HG03280 (cell line): ENCODE measurements at regions not wholly inside any gene's neighbourhood (a gene's known extent, or its start where the extent isn't known, plus 50 kb on each side); places are given as distances from the start of the nearest gene placed in this dataset.

Experiments
- ATAC-seq: cut with Tn5 transposase; IDR thresholded peaks from one replicate; pipeline ENCODE4 v1.9.1; 2021; ENCODE audit warnings: mild to moderate bottlenecking, moderate library complexity; ENCODE audit not compliant: unreplicated experiment

- no peak for ATAC-seq
These were observed 289.9 kb upstream of the MMS22L start for GRCh38 chr6:97572943-97573342.

GRCh38 chr6:97586344-97586743 lies 303.3 kb upstream of the MMS22L start:
- no peak for ATAC-seq

DNA sequence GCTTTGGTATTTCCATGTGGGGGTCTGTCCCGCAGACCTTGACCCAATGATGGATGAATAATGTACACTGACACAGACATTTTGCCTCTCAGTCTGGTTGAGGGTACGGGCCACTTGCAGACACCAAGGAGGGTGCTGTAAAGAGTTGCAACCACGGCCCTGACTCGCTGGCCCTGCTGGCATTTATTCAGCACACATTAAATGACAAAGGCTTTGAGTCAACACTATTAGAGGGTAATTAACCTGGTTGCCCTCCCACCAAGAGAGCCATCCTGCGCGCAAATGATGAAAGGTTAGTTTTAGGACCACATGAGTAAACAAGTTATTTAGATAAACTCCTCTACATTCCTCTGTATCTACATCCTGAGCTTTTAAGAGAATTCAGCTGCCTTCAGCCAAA lies 308.9 kb upstream of the MMS22L start:
- ATAC-seq, result no peak

GRCh38 chr6:97594844-97595243 lies 311.8 kb upstream of the MMS22L start:
- ATAC-seq, result no peak

DNA sequence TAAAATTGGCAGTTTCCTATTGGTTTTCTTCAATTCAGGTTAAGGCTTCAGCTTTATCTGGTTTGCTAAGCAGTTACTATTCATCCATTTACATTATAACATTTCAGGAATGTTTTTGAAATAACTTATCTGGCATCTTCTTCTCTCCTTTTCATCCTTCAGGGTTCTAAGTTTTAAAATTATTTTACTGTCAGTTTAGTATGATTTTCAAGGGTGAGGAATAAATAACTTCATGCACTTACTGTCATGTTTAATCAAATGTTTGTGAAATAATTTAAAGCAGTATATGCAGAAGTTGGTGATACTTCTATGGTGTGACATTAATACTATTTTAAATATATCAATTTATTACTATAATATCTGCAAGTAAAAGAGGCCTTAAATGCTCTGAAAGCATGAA lies 338.1 kb upstream of the MMS22L start:
- no peak for ATAC-seq

- ATAC-seq, result no peak
These were observed 343.8 kb upstream of the MMS22L start for GRCh38 chr6:97626671-97627441.

GRCh38 chr6:97629180-97629579 lies 346.2 kb upstream of the MMS22L start:
- ATAC-seq, result no peak

DNA sequence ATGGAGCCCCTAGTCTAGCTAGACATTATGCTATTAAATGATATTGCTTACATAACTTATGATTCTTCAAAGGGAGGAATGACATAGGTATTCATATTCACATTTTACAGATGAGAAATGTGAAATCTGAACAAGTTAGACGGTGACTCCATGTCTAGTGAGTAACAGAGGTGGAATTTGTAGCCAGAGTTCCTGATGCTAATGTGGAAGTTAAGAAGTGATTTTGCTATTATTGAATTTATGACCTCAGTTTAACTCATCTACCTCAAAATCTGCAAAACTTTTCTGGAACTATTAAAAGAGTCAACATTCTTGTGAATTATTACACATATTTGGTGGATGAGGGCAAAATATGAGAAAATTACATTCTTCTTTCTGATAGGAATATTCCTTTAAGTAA lies 347.6 kb upstream of the MMS22L start:
- ATAC-seq, result no peak

DNA sequence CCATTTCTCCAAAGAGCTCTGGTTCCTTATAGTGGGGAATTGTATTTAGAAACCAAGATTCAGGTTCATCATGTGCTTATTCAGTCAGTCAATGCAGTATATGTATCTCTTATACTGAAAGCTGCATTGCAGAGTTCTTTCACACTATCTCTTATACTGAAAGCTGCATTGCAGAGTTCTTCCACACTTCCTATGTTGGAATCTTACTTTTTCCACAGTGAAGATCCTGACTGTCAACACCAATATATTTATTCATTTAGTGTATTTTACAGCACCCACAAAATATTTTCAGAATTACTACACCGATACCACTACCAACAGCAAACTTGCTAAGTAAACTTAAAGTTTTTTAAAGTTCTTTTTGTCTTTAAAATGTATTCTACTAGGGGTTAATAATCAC lies 349.3 kb upstream of the MMS22L start:
- ATAC-seq, result no peak

DNA sequence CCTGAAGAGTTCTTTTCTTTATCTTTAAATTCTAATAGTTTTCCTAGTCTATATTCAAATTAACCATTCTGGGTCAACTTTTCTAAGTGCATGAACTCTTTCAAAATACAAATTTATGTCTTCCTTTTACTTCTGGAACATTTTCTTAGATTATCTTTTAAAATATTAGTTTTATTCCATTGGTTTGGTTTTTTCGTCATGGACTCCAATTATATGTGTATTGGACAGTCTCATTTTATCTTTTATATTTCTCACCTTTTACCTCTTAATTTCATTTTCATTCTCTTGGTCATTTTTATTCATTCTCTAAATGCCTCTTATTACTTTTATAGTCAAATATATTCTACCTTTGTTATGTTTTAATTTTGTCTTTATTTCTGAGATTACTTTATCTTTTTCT lies 356.7 kb upstream of the MMS22L start:
- ATAC-seq, result no peak

DNA sequence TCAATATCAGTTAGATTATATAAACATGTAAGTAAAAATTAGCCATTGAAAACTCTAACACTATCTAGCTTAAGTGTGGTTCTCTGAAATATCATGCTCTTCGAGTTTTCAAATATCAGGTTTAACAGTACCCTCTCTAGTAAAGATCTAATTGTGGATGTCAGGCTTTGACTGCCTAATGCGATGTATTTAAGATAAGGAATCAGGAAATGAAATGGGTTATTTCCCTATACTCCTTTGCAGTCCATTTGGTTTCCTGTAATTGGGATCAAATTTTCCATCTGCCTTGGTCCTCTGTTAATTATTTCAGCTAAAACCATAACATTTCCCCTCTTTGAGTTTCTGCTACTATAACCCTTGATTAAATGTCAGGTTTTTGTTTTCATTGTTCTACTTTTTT lies 361.3 kb upstream of the MMS22L start:
- ATAC-seq, result no peak

DNA sequence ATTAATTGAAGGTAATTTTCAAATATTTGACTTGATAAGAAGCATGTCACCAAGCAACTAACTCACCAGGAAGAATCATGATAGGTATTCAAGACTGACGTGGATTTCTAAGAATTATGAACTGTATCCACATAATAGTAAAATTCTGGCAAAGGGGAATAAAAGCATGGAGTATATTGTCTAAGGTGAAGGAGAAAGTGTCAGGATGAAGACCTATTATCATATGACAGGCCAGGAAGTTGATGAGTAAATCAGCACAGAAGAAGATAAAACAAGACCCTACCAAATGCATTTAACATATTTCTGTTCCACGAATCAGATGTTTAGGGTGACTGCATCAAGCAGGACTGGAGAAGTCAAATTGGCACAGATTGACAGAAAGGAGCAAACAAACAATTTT lies 362.7 kb upstream of the MMS22L start:
- ATAC-seq, result no peak

DNA sequence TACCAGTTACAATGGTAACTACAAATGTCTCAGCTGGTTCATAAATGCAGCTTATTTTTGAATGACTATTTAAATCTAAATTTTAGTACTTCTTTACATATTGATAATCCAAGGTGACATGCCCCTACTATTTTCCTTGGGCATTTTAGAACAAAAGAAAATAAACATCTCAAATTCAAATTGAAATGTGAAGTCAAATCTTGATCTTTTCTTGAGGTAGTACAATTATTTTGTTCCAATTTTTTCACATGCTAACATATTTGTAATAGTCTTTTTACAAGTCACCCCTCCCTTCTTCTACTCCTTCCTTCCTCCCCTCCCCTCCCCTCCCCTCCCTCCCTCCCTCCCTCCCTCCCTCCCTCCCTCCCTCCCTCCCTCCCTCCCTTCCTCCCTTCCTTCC lies 370.1 kb upstream of the MMS22L start:
- ATAC-seq, result no peak

DNA sequence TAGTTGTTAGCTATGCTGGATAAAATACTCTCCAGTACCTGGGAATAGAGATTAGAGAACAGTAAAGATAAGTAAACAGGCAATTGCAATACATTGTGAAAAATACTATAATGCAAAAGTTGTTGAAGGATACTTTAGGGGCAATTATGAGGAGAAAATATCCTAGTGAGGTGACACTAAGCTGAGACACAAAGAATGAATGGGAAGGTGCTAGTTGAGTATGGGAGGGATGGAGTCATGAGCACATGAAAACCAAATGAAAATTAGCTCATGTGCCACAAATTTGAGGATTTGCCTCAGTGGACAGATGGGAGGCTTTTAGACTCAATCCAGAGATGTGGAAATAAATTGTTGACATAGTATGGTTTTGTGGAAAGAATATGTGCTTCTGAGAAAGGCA lies 370.5 kb upstream of the MMS22L start:
- no peak for ATAC-seq

DNA sequence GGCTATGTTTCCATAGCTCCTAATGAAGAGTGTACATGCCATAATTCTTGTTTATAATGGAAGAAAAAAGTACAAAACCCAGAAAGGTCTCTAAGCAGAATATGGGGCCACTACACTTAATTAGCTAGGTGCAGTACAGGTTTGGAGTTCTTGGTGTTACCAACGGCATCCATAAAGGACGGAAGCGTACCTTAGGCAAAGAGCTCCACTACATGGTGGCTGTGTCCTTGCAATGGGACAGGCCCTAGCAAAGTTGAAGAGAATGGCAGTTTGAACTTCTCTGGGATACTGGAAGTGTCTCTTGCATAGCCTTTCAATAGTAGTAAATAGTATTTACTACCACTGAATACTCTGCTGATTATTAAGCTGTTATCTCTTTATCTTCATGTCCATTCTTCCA lies 371.7 kb upstream of the MMS22L start:
- ATAC-seq, result no peak

GRCh38 chr6:97656236-97656635 lies 373.2 kb upstream of the MMS22L start:
- no peak for ATAC-seq

DNA sequence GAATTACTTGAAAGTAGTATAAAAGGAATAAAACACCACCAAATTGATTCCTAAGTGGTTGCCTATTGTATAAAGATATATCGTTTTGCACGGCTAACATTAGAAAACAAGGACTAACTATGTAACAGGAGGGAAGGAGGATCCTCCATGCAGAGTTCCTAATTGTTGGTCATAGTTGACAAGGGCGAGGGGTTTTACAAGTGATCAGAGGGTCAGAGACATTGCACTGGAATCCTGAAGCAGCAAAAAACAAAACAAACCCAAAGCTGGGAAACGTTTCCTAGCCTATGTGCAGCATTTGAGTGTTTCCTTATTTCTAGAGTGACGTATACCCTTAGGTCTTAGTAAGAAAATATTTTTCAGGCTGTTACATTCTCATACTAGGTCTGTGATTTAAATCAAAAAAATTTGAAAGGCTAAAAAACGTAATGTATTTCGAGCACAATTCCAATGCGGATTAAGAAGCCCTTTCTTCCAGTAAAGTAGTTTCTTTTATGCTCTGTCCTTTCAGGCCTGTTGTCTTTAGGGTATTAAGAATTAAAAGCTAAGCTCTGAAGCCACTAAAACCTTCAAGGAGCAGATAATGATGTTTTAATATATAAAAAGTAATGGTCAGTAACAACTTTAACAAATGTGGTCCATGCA lies 373.8 kb upstream of the MMS22L start:
- no peak for ATAC-seq

- no peak for ATAC-seq
These were observed 375.1 kb upstream of the MMS22L start for GRCh38 chr6:97658090-97658489.

DNA sequence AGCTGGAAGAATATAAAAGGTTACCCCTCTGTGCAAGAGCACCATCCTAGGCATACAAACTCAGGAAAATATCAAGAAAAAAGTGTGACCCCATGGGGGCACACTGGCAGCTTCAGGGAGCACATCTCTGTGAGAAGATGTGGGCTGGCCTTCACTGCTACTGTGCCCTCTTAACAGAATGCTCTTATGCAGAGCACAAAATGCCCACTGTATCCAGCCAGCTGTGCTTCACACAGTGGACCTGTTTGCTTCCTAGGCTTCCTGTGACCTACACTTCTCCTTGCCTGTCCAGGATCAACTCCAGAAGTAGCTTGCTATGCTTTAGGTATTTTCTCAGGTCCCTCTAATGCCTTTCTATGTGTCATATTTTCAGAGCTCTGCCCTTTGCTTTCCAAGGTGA lies 380.2 kb upstream of the MMS22L start:
- ATAC-seq, result no peak

- no peak for ATAC-seq
These were observed 382.4 kb upstream of the MMS22L start for GRCh38 chr6:97665446-97665845.

- ATAC-seq, result no peak
These were observed 383.9 kb upstream of the MMS22L start for GRCh38 chr6:97666889-97667288.

- peak; percentile 26 for ATAC-seq
These were observed 385.7 kb upstream of the MMS22L start for GRCh38 chr6:97668716-97669115.
